ENCODE measurements at regions not wholly inside any gene's neighbourhood (a gene's known extent, or its start where the extent isn't known, plus 50 kb on each side); places are given as distances from the start of the nearest gene placed in this dataset.

DNA sequence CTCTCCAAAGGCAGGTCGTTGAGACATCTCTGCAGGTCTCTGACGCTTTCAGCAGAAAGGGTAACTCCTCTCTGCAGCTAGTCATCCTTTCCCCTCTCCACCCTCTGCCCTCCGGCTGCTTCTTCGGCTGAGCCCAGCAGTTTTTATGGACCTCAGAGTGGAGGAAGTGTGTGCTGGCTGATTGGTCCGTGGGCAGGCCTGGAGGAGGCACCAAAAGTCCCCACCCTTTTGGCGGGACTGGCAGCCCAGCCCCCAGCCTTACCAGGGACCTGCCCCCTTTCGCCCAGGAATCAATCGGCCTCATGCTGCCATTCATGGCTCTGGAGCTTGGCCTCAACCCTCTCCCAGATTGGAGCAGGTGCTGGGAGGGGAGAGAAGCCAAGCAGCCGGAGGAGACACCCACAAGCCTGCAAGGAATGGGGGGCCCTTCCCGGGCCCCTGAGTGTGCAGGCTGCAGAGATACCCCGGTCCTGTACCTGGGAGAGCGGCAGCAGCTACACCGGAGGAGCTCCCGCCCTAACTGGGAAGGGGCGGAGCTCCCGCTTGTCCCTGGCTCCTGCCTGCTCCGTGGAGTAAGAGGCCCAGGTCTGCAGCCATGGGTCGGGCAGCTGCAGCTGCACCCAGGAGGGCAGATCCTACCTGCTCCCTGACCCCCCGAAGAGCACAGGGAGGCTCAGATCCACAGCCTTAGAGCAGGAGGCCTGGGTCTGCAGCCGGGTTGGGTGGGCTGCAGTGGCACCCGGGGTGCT lies 170.3 kb upstream of the SOX4 start:
- ChIA-PET RAD21 (ENCODE audit: low non-redundant PET in 1 of 2, low total read pairs in 2 of 2, uncharacterized antibody in 2 of 2, unreplicated experiment in 2 of 2) (no interaction called here), POLR2A (no interaction called here), CTCF (no interaction called here)
- H3K4me2 ChIP-seq (ENCODE audit: low read length): no peak overlapping the region
- no peaks in the 10 kb centered on the region for H4K20me1 ChIP-seq (ENCODE audit: insufficient read depth)
- ATAC-seq (no peak), DNase-seq (ENCODE audit: low read depth, low spot score) (no peak)
- H3K9me3 ChIP-seq (ENCODE audit: control insufficient read depth in 1 of 2, insufficient read depth in 1 of 2, low read depth in 1 of 2, low read length in 2 of 2): peaks cover 0 to 6% of the 10 kb centered on the region in 2 experiments; a peak in 1 of 4 replicates
- H3K4me3 ChIP-seq (replicated peaks in 1 of 2; ENCODE audit: low read depth in 1 of 2, low read length in 2 of 2): no peak overlapping the region
- no peak overlapping the region for H3K27ac ChIP-seq (ENCODE audit: low read depth, low read length)
- BruUV-seq (replicated peaks): no TSS peak
- no peaks in the 10 kb centered on the region for H3K4me1 ChIP-seq (ENCODE audit: control insufficient read depth in 1 of 2, insufficient read depth in 2 of 2, low read length in 2 of 2)
- no peak overlapping the region for H3K9ac ChIP-seq (ENCODE audit: low read length)
- no peak for TF ChIP-seq CEBPB (IDR thresholded peaks at IDR 0.05; ENCODE audit: low read depth)
- TF ChIP-seq, protein P1, sequence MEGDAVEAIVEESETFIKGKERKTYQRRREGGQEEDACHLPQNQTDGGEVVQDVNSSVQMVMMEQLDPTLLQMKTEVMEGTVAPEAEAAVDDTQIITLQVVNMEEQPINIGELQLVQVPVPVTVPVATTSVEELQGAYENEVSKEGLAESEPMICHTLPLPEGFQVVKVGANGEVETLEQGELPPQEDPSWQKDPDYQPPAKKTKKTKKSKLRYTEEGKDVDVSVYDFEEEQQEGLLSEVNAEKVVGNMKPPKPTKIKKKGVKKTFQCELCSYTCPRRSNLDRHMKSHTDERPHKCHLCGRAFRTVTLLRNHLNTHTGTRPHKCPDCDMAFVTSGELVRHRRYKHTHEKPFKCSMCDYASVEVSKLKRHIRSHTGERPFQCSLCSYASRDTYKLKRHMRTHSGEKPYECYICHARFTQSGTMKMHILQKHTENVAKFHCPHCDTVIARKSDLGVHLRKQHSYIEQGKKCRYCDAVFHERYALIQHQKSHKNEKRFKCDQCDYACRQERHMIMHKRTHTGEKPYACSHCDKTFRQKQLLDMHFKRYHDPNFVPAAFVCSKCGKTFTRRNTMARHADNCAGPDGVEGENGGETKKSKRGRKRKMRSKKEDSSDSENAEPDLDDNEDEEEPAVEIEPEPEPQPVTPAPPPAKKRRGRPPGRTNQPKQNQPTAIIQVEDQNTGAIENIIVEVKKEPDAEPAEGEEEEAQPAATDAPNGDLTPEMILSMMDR (IDR thresholded peaks at IDR 0.05 in 2 of 3, conservative IDR thresholded peaks at IDR 0.05 in 1 of 3; ENCODE audit: borderline replicate concordance in 1 of 3, insufficient read depth in 1 of 3, low read depth in 2 of 3, low read length in 2 of 3): no peak
- TF ChIP-seq CBX3 (IDR thresholded peaks at IDR 0.05; ENCODE audit: low read depth): no peak
- no peak for TF ChIP-seq FOSL1 (IDR thresholded peaks at IDR 0.05; ENCODE audit: low read depth)
- TF ChIP-seq ZFX (IDR thresholded peaks at IDR 0.05): no peak
- no peak for TF ChIP-seq TCF7L2 (IDR thresholded peaks at IDR 0.05; ENCODE audit: borderline replicate concordance, extremely low read depth, insufficient read depth, insufficient read length)
- no peak for TF ChIP-seq SIN3A (IDR thresholded peaks at IDR 0.05; ENCODE audit: low read depth)
- no peak for TF ChIP-seq SRF (IDR thresholded peaks at IDR 0.05; ENCODE audit: low read depth)
- no peak for TF ChIP-seq EZH2phosphoT487 (IDR thresholded peaks at IDR 0.05; ENCODE audit: borderline replicate concordance)
- TF ChIP-seq EGR1 (IDR thresholded peaks at IDR 0.05; ENCODE audit: low read depth): no peak
- TF ChIP-seq JUND (IDR thresholded peaks at IDR 0.05): no peak
- TF ChIP-seq POLR2A (IDR thresholded peaks at IDR 0.05; ENCODE audit: borderline replicate concordance, extremely low read depth, insufficient read depth, insufficient read length): no peak
- TF ChIP-seq, protein P2, sequence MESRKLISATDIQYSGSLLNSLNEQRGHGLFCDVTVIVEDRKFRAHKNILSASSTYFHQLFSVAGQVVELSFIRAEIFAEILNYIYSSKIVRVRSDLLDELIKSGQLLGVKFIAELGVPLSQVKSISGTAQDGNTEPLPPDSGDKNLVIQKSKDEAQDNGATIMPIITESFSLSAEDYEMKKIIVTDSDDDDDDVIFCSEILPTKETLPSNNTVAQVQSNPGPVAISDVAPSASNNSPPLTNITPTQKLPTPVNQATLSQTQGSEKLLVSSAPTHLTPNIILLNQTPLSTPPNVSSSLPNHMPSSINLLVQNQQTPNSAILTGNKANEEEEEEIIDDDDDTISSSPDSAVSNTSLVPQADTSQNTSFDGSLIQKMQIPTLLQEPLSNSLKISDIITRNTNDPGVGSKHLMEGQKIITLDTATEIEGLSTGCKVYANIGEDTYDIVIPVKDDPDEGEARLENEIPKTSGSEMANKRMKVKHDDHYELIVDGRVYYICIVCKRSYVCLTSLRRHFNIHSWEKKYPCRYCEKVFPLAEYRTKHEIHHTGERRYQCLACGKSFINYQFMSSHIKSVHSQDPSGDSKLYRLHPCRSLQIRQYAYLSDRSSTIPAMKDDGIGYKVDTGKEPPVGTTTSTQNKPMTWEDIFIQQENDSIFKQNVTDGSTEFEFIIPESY (IDR thresholded peaks at IDR 0.05; ENCODE audit: extremely low read depth, insufficient replicate concordance, low read length): no peak
- TF ChIP-seq ZNF274 (IDR thresholded peaks at IDR 0.05; ENCODE audit: low read depth, low read length): no peak
- TF ChIP-seq RAD21 (IDR thresholded peaks at IDR 0.05; ENCODE audit: low read depth): no peak
- TF ChIP-seq, protein P3, sequence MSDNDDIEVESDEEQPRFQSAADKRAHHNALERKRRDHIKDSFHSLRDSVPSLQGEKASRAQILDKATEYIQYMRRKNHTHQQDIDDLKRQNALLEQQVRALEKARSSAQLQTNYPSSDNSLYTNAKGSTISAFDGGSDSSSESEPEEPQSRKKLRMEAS (IDR thresholded peaks at IDR 0.05): no peak
- TF ChIP-seq POLR2AphosphoS5 (IDR thresholded peaks at IDR 0.05; ENCODE audit: low read depth, low read length): no peak
- intact Hi-C loops (cut with micrococcal nuclease): no loop called here
- no peaks in the 10 kb centered on the region for H3K9me2 ChIP-seq (ENCODE audit: insufficient read depth)
- no peaks in the 10 kb centered on the region for H3K27me3 ChIP-seq (ENCODE audit: insufficient read depth, low read length)
- no peaks in the 10 kb centered on the region for H3K79me2 ChIP-seq (ENCODE audit: insufficient read depth, low read length)
- H2AFZ ChIP-seq (ENCODE audit: low read depth, low read length, poor library complexity, severe bottlenecking): no peak overlapping the region
- no peaks in the 10 kb centered on the region for H3K36me3 ChIP-seq (ENCODE audit: control insufficient read depth in 1 of 2, insufficient read depth in 2 of 2, low read length in 2 of 2)

Measured in HCT116 (cell line).